Hepatocyte (in vitro differentiated cells): ENCODE measurements at regions not wholly inside any gene's neighbourhood (a gene's known extent, or its start where the extent isn't known, plus 50 kb on each side); places are given as distances from the start of the nearest gene placed in this dataset.

Experiments used
- DNase-seq: peaks from one replicate; pipeline ENCODE4 v3.0.0-alpha.2; 2016; ENCODE audit warnings: low spot score
- H2AFZ ChIP-seq: fragments of 200-600 bp; sonication (generic); 2 replicates; pipeline ENCODE4 v1.6.0; 2016; ENCODE audit warnings: antibody characterized with exemption, mild to moderate bottlenecking
- H3K27ac ChIP-seq: fragments of 200-600 bp; sonication (generic); 2 replicates; pipeline ENCODE4 v1.5.1; 2016; ENCODE audit warnings: mild to moderate bottlenecking
- H3K27me3 ChIP-seq: fragments of 200-600 bp; sonication (generic); 2 replicates; pipeline ENCODE4 v1.6.1; 2016
- H3K36me3 ChIP-seq: fragments of 200-600 bp; sonication (generic); replicated peaks from 2 replicates; pipeline ENCODE4 v1.5.1; 2016; ENCODE audit warnings: low read depth; ENCODE audit not compliant: insufficient read depth
- H3K4me1 ChIP-seq: fragments of 200-600 bp; sonication (generic); 2 replicates; pipeline ENCODE4 v1.5.1; 2016; ENCODE audit warnings: mild to moderate bottlenecking, moderate library complexity; ENCODE audit not compliant: insufficient read depth
- H3K4me2 ChIP-seq: fragments of 200-600 bp; sonication (generic); 2 replicates; pipeline ENCODE4 v1.6.0; 2016
- H3K4me3 ChIP-seq: fragments of 200-600 bp; sonication (generic); 2 replicates; pipeline ENCODE4 v1.5.1; 2016; ENCODE audit warnings: mild to moderate bottlenecking
- H3K79me2 ChIP-seq: fragments of 200-600 bp; sonication (generic); 2 replicates; pipeline ENCODE4 v1.6.0; 2017; ENCODE audit warnings: mild to moderate bottlenecking
- H3K9me2 ChIP-seq: fragments of 200-600 bp; sonication (generic); replicated peaks from 2 replicates; pipeline ENCODE4 v1.6.0; 2017; ENCODE audit warnings: mild to moderate bottlenecking; ENCODE audit not compliant: insufficient read depth
- H3K9me3 ChIP-seq: fragments of 200-600 bp; sonication (generic); 2 replicates; pipeline ENCODE4 v1.5.1; 2016; ENCODE audit warnings: low read depth, mild to moderate bottlenecking
- H4K20me1 ChIP-seq: fragments of 200-600 bp; sonication (generic); 2 replicates; pipeline ENCODE4 v1.6.0; 2016; ENCODE audit warnings: mild to moderate bottlenecking; ENCODE audit not compliant: insufficient read depth, poor library complexity, severe bottlenecking
- EZH2 ChIP-seq: fragments of 200-600 bp; sonication (generic); IDR thresholded peaks from 2 replicates; pipeline ENCODE4 v1.6.1; 2016; ENCODE audit warnings: antibody characterized with exemption, mild to moderate bottlenecking, borderline replicate concordance
- EZH2phosphoT487 ChIP-seq: fragments of 200-600 bp; sonication (generic); IDR thresholded peaks from one replicate; pipeline ENCODE4 v1.6.1; 2018; ENCODE audit warnings: antibody characterized with exemption, mild to moderate bottlenecking, low read depth, moderate library complexity; ENCODE audit not compliant: unreplicated experiment, severe bottlenecking
- WGBS: methylation state at CpG from one replicate; pipeline ENCODE4 v1.1.6; 2016; ENCODE audit warnings: low lambda C conversion rate; ENCODE audit errors: missing lambda C conversion rate; 5-methylcytosine and 5-hydroxymethylcytosine counted together
- TF ChIP-seq, protein P1 (sequence below): fragments of 200-600 bp; sonication (generic); IDR thresholded peaks from 2 replicates; pipeline ENCODE4 v1.5.1; 2016; ENCODE audit warnings: antibody characterized with exemption, mild to moderate bottlenecking; ENCODE audit not compliant: poor library complexity

DNA sequence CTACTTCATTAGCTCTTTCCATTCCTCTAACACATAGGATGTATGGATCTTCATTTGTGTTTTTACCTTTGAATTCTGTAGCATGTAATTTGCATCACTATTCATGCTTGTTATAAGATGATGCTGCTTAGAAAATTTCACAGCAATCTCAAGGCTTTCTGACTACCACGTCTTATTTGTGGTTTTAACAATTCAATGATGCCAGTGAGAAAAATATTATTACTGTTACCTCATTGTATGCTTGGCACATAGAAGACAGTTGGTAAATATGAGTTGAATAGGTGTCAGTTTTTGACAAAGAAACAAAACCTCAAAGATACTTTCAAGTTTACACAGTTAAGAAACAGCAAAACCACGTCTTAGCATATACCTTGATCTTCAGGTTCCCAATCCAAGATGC is 428.6 kb downstream of the TFAP2A start:
- no peak for DNase-seq
- WGBS, result 77% methylated on average over 2 of the region's 2 CpGs
- no peaks in the 10 kb centered on the region for H3K36me3 ChIP-seq
- no peaks in the 10 kb centered on the region for H3K9me3 ChIP-seq
- H4K20me1 ChIP-seq, result no peaks in the 10 kb centered on the region
- no peak for TF ChIP-seq EZH2
- TF ChIP-seq, protein P1, sequence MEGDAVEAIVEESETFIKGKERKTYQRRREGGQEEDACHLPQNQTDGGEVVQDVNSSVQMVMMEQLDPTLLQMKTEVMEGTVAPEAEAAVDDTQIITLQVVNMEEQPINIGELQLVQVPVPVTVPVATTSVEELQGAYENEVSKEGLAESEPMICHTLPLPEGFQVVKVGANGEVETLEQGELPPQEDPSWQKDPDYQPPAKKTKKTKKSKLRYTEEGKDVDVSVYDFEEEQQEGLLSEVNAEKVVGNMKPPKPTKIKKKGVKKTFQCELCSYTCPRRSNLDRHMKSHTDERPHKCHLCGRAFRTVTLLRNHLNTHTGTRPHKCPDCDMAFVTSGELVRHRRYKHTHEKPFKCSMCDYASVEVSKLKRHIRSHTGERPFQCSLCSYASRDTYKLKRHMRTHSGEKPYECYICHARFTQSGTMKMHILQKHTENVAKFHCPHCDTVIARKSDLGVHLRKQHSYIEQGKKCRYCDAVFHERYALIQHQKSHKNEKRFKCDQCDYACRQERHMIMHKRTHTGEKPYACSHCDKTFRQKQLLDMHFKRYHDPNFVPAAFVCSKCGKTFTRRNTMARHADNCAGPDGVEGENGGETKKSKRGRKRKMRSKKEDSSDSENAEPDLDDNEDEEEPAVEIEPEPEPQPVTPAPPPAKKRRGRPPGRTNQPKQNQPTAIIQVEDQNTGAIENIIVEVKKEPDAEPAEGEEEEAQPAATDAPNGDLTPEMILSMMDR, result no peak
- no peak for TF ChIP-seq EZH2phosphoT487
- no peak overlapping the region for H3K4me2 ChIP-seq
- H3K27ac ChIP-seq, result no peak overlapping the region
- no peak overlapping the region for H3K4me3 ChIP-seq
- H3K27me3 ChIP-seq, result no peaks in the 10 kb centered on the region
- H3K79me2 ChIP-seq, result no peaks in the 10 kb centered on the region
- no peak overlapping the region for H2AFZ ChIP-seq
- H3K9me2 ChIP-seq, result no peaks in the 10 kb centered on the region
- H3K4me1 ChIP-seq, result no peaks in the 10 kb centered on the region

DNA sequence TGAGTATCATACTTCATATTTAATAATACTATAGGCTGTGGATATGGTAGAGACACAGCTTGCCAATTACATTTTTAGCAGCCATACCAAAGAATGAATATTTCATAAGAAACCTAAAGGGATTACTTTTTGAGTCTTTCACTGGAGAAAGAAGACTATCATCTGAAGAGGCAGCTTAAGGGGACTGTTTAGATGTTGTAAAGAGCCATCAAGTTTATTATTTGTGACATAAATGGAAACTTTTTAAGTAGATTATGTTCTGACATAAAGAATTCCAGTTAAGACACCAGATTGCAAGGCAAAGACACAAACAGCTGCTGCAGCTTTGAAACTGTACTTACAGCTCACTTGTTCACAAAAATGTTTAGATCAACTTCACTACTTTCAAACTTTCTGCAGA is 429.4 kb downstream of the TFAP2A start:
- no peaks in the 10 kb centered on the region for H3K9me3 ChIP-seq
- no peak overlapping the region for H3K27ac ChIP-seq
- no peak overlapping the region for H2AFZ ChIP-seq
- no peaks in the 10 kb centered on the region for H3K27me3 ChIP-seq
- TF ChIP-seq, protein P1, result no peak
- TF ChIP-seq EZH2, result no peak
- no peak for TF ChIP-seq EZH2phosphoT487
- H3K79me2 ChIP-seq, result no peaks in the 10 kb centered on the region
- no peaks in the 10 kb centered on the region for H4K20me1 ChIP-seq
- no peak overlapping the region for H3K4me3 ChIP-seq
- H3K9me2 ChIP-seq, result no peaks in the 10 kb centered on the region
- no peaks in the 10 kb centered on the region for H3K4me1 ChIP-seq
- H3K4me2 ChIP-seq, result no peak overlapping the region
- no peaks in the 10 kb centered on the region for H3K36me3 ChIP-seq
- DNase-seq, result no peak

DNA sequence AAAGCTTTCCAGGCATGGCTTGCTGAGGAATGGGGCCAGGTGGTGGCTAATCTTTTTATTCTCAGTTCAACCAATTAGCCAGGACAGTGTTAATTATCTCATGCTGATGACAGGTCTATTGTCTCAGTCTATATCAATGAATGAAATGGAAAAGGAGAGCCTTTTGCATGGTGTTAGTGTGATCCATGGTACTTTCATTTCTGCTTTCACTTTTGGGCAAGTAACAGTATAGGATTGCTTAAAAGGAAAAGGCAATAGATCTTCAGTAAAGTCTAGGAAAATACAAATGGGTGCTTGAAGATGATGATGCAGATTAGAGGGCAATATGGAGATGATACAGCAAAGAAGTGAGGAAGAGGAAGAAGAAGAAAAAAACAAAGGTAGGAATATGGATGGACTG is 430.3 kb downstream of the TFAP2A start:
- H3K27me3 ChIP-seq, result no peaks in the 10 kb centered on the region
- no peaks in the 10 kb centered on the region for H4K20me1 ChIP-seq
- H3K27ac ChIP-seq, result no peak overlapping the region
- TF ChIP-seq, protein P1, result no peak
- TF ChIP-seq EZH2phosphoT487 (no peak), EZH2 (no peak)
- no peak for DNase-seq
- no peaks in the 10 kb centered on the region for H3K36me3 ChIP-seq
- no peak overlapping the region for H3K4me2 ChIP-seq
- H3K9me3 ChIP-seq, result no peaks in the 10 kb centered on the region
- H2AFZ ChIP-seq, result no peak overlapping the region
- H3K4me1 ChIP-seq, result no peaks in the 10 kb centered on the region
- H3K9me2 ChIP-seq, result no peaks in the 10 kb centered on the region
- H3K4me3 ChIP-seq, result no peak overlapping the region
- H3K79me2 ChIP-seq, result no peaks in the 10 kb centered on the region

DNA sequence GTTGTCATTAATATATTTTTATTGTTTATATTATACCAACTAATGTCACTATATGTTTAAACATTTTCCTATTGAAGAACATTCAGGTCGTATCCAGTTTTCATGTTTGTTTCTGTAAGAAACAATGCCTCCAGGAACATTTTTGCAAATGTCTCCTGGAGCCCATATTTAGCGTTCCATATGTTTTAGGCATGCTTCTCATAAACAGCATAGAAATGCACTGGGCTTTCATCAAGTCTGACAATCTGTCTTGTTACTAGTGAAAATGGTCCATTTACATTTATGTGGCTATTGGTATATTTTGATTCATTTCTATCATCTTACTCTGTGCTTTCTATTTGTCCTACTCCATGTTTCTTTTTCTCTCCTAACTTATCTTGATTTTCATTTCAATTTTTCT is 431.7 kb downstream of the TFAP2A start:
- H2AFZ ChIP-seq, result no peak overlapping the region
- H3K27ac ChIP-seq, result no peak overlapping the region
- H3K4me1 ChIP-seq, result no peaks in the 10 kb centered on the region
- WGBS, result 89% methylated on average over 2 of the region's 2 CpGs
- TF ChIP-seq EZH2phosphoT487 (no peak), EZH2 (no peak)
- TF ChIP-seq, protein P1, result no peak
- H3K4me3 ChIP-seq, result no peak overlapping the region
- H3K79me2 ChIP-seq, result no peaks in the 10 kb centered on the region
- H3K9me2 ChIP-seq, result no peaks in the 10 kb centered on the region
- DNase-seq, result no peak
- H3K36me3 ChIP-seq, result no peaks in the 10 kb centered on the region
- H3K9me3 ChIP-seq, result no peaks in the 10 kb centered on the region
- H3K27me3 ChIP-seq, result no peaks in the 10 kb centered on the region
- H4K20me1 ChIP-seq, result no peaks in the 10 kb centered on the region
- H3K4me2 ChIP-seq, result no peak overlapping the region
